Mesenchymal stem cell (in vitro differentiated cells and primary cell): ENCODE measurements at regions not wholly inside any gene's neighbourhood (a gene's known extent, or its start where the extent isn't known, plus 50 kb on each side); places are given as distances from the start of the nearest gene placed in this dataset.
"Not testable (repeated sequence)": the region's sequence is repeated elsewhere in the genome, so short reads cannot be mapped to it uniquely, and the experiment has no call there.

Experiments used
- DNase-seq: peaks from one replicate; pipeline ENCODE4 v3.0.0-alpha.2; 2013
- H2AFZ ChIP-seq: one replicate; pipeline ENCODE4 v1.6.1; 2013; ENCODE audit warnings: low read depth, mild to moderate bottlenecking, control low read depth, inconsistent platforms, low read length, moderate library complexity
- H2AK5ac ChIP-seq: 2 replicates; pipeline ENCODE4 v1.6.1; 2013; ENCODE audit warnings: low read length, moderate library complexity, mild to moderate bottlenecking, inconsistent platforms; ENCODE audit not compliant: severe bottlenecking
- H2BK120ac ChIP-seq: one replicate; pipeline ENCODE4 v1.6.1; 2013; ENCODE audit warnings: low read depth, mild to moderate bottlenecking, inconsistent platforms, low read length, moderate library complexity
- H2BK12ac ChIP-seq, 2 experiments: one replicate each; pipeline ENCODE4 v1.6.1; 2013; ENCODE audit warnings: inconsistent platforms in 2 of 2, low read length in 2 of 2, mild to moderate bottlenecking in 2 of 2, moderate library complexity in 2 of 2, control low read depth in 1 of 2
- H2BK15ac ChIP-seq: one replicate; pipeline ENCODE4 v1.6.1; 2013; ENCODE audit warnings: mild to moderate bottlenecking, low read depth, inconsistent platforms; ENCODE audit not compliant: poor library complexity, severe bottlenecking
- H2BK5ac ChIP-seq: 2 replicates; pipeline ENCODE4 v1.6.1; 2013; ENCODE audit warnings: low read depth, mild to moderate bottlenecking, low read length, control low read depth, inconsistent platforms; ENCODE audit not compliant: poor library complexity, severe bottlenecking
- H3K14ac ChIP-seq, 2 experiments: one replicate each; pipeline ENCODE4 v1.6.1; 2013; ENCODE audit warnings: inconsistent platforms in 2 of 2, low read length in 2 of 2, control low read depth in 1 of 2, mild to moderate bottlenecking in 1 of 2, moderate library complexity in 1 of 2
- H3K18ac ChIP-seq, 2 experiments: one replicate each; pipeline ENCODE4 v1.6.1; 2013; ENCODE audit warnings: inconsistent platforms in 2 of 2, low read length in 2 of 2, control low read depth in 1 of 2, low read depth in 1 of 2, mild to moderate bottlenecking in 1 of 2
- H3K23ac ChIP-seq, 2 experiments: one replicate each; pipeline ENCODE4 v1.6.1; 2013; ENCODE audit warnings: inconsistent platforms in 2 of 2, low read length in 2 of 2, mild to moderate bottlenecking in 2 of 2, moderate library complexity in 2 of 2, control low read depth in 1 of 2
- H3K27ac ChIP-seq: 2 replicates; pipeline ENCODE4 v1.5.1; 2013; ENCODE audit warnings: mild to moderate bottlenecking, moderate library complexity, low read length, control low read depth, inconsistent platforms; ENCODE audit not compliant: poor library complexity, severe bottlenecking
- H3K27me3 ChIP-seq, 2 experiments: 2 replicates each; pipeline versions ENCODE4 v1.6.1 to v1.7.0; 2013; ENCODE audit warnings: low read length in 2 of 2, mild to moderate bottlenecking in 2 of 2, moderate library complexity in 2 of 2, control low read depth in 1 of 2, inconsistent platforms in 1 of 2; ENCODE audit not compliant: control insufficient read depth in 1 of 2, insufficient read depth in 1 of 2
- H3K36me3 ChIP-seq, 2 experiments: 2 replicates each; pipeline versions ENCODE4 v1.6.1 to v1.7.0; 2013; ENCODE audit warnings: low read length in 2 of 2, control low read depth in 1 of 2, inconsistent platforms in 1 of 2, low read depth in 1 of 2, mild to moderate bottlenecking in 1 of 2; ENCODE audit not compliant: insufficient read depth in 2 of 2, control insufficient read depth in 1 of 2
- H3K4ac ChIP-seq, 2 experiments: one replicate each; pipeline ENCODE4 v1.6.1; 2013; ENCODE audit warnings: inconsistent platforms in 2 of 2, low read length in 2 of 2, mild to moderate bottlenecking in 2 of 2, moderate library complexity in 2 of 2, control low read depth in 1 of 2, low read depth in 1 of 2
- H3K4me1 ChIP-seq: 2 replicates; pipeline ENCODE4 v1.6.1; 2013; ENCODE audit warnings: low read depth, low read length, control low read depth; ENCODE audit not compliant: control insufficient read depth, insufficient read depth
- H3K4me2 ChIP-seq: 2 replicates; pipeline ENCODE4 v1.6.1; 2013; ENCODE audit warnings: low read length, mild to moderate bottlenecking, inconsistent platforms; ENCODE audit not compliant: poor library complexity, severe bottlenecking
- H3K4me3 ChIP-seq, 2 experiments: 2 replicates each; pipeline versions ENCODE4 v1.5.1 to v1.7.0; 2013; ENCODE audit warnings: low read length in 2 of 2, mild to moderate bottlenecking in 2 of 2, control low read depth in 1 of 2, low read depth in 1 of 2; ENCODE audit not compliant: insufficient read depth in 1 of 2
- H3K79me1 ChIP-seq: replicated peaks from 2 replicates; pipeline ENCODE4 v1.6.1; 2013; ENCODE audit warnings: mild to moderate bottlenecking, control low read depth, low read length, inconsistent platforms; ENCODE audit not compliant: poor library complexity, severe bottlenecking
- H3K9ac ChIP-seq: 2 replicates; pipeline ENCODE4 v1.7.0; 2013; ENCODE audit warnings: mild to moderate bottlenecking, low read length, moderate library complexity
- H3K9me3 ChIP-seq: 2 replicates; pipeline ENCODE4 v1.7.0; 2013; ENCODE audit warnings: mild to moderate bottlenecking, low read length; ENCODE audit not compliant: control insufficient read depth
- H4K8ac ChIP-seq: one replicate; pipeline ENCODE4 v1.6.1; 2013; ENCODE audit warnings: inconsistent platforms, mild to moderate bottlenecking, low read length, moderate library complexity
- H4K91ac ChIP-seq: one replicate; pipeline ENCODE4 v1.6.1; 2013; ENCODE audit warnings: mild to moderate bottlenecking, low read length, inconsistent platforms
- WGBS: methylation state at CpG from one replicate; pipeline ENCODE4 v1.1.7; 2013; ENCODE audit warnings: mixed read lengths; 5-methylcytosine and 5-hydroxymethylcytosine counted together

DNA sequence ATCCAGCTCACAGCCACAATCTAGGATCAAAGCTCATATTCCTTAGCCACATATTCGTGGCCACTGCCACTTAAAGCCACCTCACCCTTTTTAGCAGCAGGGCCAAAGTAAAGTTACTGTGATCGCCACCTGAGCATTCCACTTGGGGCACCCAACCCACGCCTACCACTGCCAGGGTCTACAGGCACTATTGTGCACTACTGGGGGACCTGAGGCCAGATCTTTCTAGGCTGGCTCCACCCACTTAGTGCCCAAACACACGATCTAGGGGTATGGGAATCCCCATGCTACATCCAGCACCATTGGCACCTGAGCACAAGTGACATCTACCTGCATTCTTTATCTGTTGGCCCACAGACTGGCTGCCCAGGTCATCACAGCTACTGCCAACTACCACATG lies 517.9 kb upstream of the PRR20A start:
- Histone ChIP-seq H3K79me1 (no peaks in the 10 kb centered on the region), H3K27ac (no peak overlapping the region)

DNA sequence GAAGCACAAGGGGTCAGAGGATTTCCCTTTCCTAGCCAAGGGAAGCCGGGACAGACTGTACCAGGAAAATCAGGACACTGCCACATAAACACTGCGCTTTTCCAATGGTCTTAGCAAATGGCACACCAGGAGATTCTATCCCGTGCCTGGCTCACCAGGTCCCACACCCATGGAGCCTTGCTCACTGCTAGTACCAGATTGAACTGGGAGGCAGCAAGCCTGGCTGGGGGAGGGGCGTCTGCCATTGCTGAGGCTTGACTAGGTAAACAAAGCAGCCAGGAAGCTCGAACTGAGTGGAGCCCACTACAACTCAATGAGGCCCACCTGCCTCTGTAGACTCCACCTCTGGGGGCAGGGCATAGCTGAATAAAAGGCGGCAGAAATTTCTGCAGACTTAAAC lies 511.8 kb upstream of the PRR20A start:
- H3K4me2 ChIP-seq, H2BK15ac ChIP-seq, H4K91ac ChIP-seq, H2AK5ac ChIP-seq, H2BK5ac ChIP-seq, H3K14ac ChIP-seq, H4K8ac ChIP-seq, H3K36me3 ChIP-seq, DNase-seq, H2AFZ ChIP-seq, H3K18ac ChIP-seq, H3K4me1 ChIP-seq, H3K4ac ChIP-seq, H3K79me1 ChIP-seq, H3K23ac ChIP-seq, H2BK12ac ChIP-seq, H3K27me3 ChIP-seq, H3K9ac ChIP-seq, H2BK120ac ChIP-seq, H3K4me3 ChIP-seq, H3K27ac ChIP-seq: not testable (repeated sequence)
- peaks cover 31% of the 10 kb centered on the region for H3K9me3 ChIP-seq
- WGBS, result 80% methylated on average over 6 of the region's 6 CpGs

More for the DNA sequence above, 517.9 kb upstream of the PRR20A start:
- Histone ChIP-seq H2AK5ac (no peak overlapping the region), H3K4me2 (no peak overlapping the region), H3K4me3 (no peak overlapping the region), H2BK15ac (no peak overlapping the region), H3K27me3 (no peaks in the 10 kb centered on the region), H3K9me3 (peaks cover 58% of the 10 kb centered on the region), H2BK120ac (no peak overlapping the region), H3K9ac (no peak overlapping the region), H2BK5ac (no peak overlapping the region), H3K36me3 (no peaks in the 10 kb centered on the region), H3K14ac (no peak overlapping the region), H3K23ac (no peak overlapping the region), H3K18ac (no peak overlapping the region), H2BK12ac (no peak overlapping the region), H4K91ac (no peak overlapping the region), H4K8ac (no peak overlapping the region), H3K4ac (no peak overlapping the region), H2AFZ (no peak overlapping the region), H3K4me1 (no peaks in the 10 kb centered on the region)
- no peak for DNase-seq
- 68% methylated on average over 4 of the region's 4 CpGs for WGBS

DNA sequence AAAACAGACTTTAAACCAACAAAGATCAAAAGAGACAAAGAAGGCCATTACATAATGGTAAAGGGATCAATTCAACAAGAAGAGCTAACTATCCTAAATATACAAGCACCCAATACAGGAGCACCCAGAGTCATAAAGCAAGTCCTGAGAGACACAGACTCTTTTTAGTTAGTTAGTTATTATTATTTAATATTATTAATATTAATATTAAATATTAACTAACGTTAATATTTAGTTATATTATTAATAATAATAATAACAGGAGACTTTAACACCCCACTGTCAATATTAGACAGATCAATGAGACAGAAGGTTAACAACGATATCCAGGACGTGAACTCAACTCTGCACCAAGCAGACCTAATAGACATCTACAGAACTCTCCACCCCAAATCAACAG lies 509.7 kb upstream of the PRR20A start:
- not testable (repeated sequence) for H2BK12ac ChIP-seq, DNase-seq, H4K8ac ChIP-seq, H3K4me3 ChIP-seq, H3K4me1 ChIP-seq, H3K36me3 ChIP-seq, H3K18ac ChIP-seq, H3K4ac ChIP-seq, H4K91ac ChIP-seq, H3K9ac ChIP-seq, H2AFZ ChIP-seq, H2BK5ac ChIP-seq, H2BK120ac ChIP-seq, H3K27ac ChIP-seq, H3K27me3 ChIP-seq, H3K23ac ChIP-seq, H2AK5ac ChIP-seq, H3K79me1 ChIP-seq, H3K4me2 ChIP-seq, H3K14ac ChIP-seq, H2BK15ac ChIP-seq
- H3K9me3 ChIP-seq, result peaks cover 18% of the 10 kb centered on the region
- WGBS, result 92% methylated on average over 2 of the region's 3 CpGs

DNA sequence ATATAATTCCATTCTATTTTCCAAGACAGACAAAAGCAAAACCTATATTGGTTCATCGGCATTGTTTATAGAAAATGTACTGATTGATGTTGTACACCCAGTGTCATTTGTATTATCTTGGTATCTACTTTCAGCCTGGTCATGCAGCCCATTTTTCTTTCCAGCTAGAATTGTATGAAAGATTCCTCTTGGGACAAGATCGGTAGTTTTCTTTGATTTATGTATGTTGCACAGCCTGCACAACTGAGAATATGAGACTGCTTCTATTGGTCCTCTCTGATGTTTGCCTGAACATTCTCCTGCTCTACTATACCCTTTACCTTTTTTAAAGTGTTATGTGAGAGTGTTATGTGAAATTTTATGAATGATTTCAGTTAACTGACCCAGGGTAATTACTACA lies 487.7 kb upstream of the PRR20A start:
- H3K23ac ChIP-seq, result no peak overlapping the region
- no peak overlapping the region for H2BK12ac ChIP-seq
- no peak overlapping the region for H3K14ac ChIP-seq
- H2BK120ac ChIP-seq, result no peak overlapping the region
- H3K27ac ChIP-seq, result no peak overlapping the region
- H4K91ac ChIP-seq, result no peak overlapping the region
- DNase-seq, result no peak
- no peaks in the 10 kb centered on the region for H3K27me3 ChIP-seq
- no peak overlapping the region for H2BK15ac ChIP-seq
- H2AFZ ChIP-seq, result no peak overlapping the region
- no peaks in the 10 kb centered on the region for H3K79me1 ChIP-seq
- no peak overlapping the region for H3K18ac ChIP-seq
- no peak overlapping the region for H3K9ac ChIP-seq
- H3K4me2 ChIP-seq, result no peak overlapping the region
- H3K4ac ChIP-seq, result no peak overlapping the region
- H4K8ac ChIP-seq, result no peak overlapping the region
- H2BK5ac ChIP-seq, result no peak overlapping the region
- H3K4me1 ChIP-seq, result no peaks in the 10 kb centered on the region
- WGBS, result 100% methylated on average over 1 of the region's 2 CpGs
- no peaks in the 10 kb centered on the region for H3K36me3 ChIP-seq
- no peak overlapping the region for H2AK5ac ChIP-seq
- H3K9me3 ChIP-seq, result peaks cover 30% of the 10 kb centered on the region
- no peak overlapping the region for H3K4me3 ChIP-seq
